Mesothelial cell of epicardium (in vitro differentiated cells): ENCODE measurements at regions not wholly inside any gene's neighbourhood (a gene's known extent, or its start where the extent isn't known, plus 50 kb on each side); places are given as distances from the start of the nearest gene placed in this dataset.
A peak's percentile ranks its signal among the peaks of the same experiment; 100 is the strongest.

ENCODE experiments used
- DNase-seq, 2 experiments: peaks; one replicate each; pipeline ENCODE4 v3.0.0; 2021; ENCODE audit warnings: low spot score in 2 of 2; ENCODE audit not compliant: unreplicated experiment in 2 of 2
- H3K27ac Mint-ChIP-seq: 2 replicates; pipeline ENCODE4 v1.8.0; 2021; ENCODE audit warnings: mixed read lengths
- H3K27me3 Mint-ChIP-seq: 2 replicates; pipeline ENCODE4 v1.8.0; 2021; ENCODE audit warnings: low read depth, mixed read lengths
- H3K36me3 Mint-ChIP-seq: 2 replicates; pipeline ENCODE4 v1.8.0; 2021; ENCODE audit warnings: mixed read lengths
- H3K4me1 Mint-ChIP-seq: 2 replicates; pipeline ENCODE4 v1.8.0; 2021; ENCODE audit warnings: mixed read lengths
- H3K4me3 Mint-ChIP-seq: 2 replicates; pipeline ENCODE4 v1.8.0; 2021; ENCODE audit warnings: mild to moderate bottlenecking, moderate library complexity, mixed read lengths
- H3K9me3 Mint-ChIP-seq: 2 replicates; pipeline ENCODE4 v1.8.0; 2021; ENCODE audit warnings: mixed read lengths
- CTCF ChIP-seq: fragments of 200-600 bp; sonication (generic); IDR thresholded peaks from one replicate; pipeline ENCODE4 v1.5.0; 2021; ENCODE audit warnings: antibody characterized with exemption; ENCODE audit not compliant: unreplicated experiment

GRCh38 chr3:24709956-24710355, 215.3 kb upstream of the THRB start:
- no peak overlapping the region for H3K27ac Mint-ChIP-seq
- DNase-seq = no peak
- TF ChIP-seq CTCF = no peak
- peaks cover 13% of the 10 kb centered on the region for H3K27me3 Mint-ChIP-seq
- H3K4me3 Mint-ChIP-seq = no peak overlapping the region
- H3K4me1 Mint-ChIP-seq = peaks cover 28% of the 10 kb centered on the region
- H3K36me3 Mint-ChIP-seq = no peaks in the 10 kb centered on the region
- H3K9me3 Mint-ChIP-seq = no peaks in the 10 kb centered on the region

GRCh38 chr3:24713516-24713915, 218.9 kb upstream of the THRB start:
- no peak overlapping the region for H3K4me3 Mint-ChIP-seq
- H3K27me3 Mint-ChIP-seq = peaks cover 11% of the 10 kb centered on the region
- no peak for DNase-seq
- peaks cover 20% of the 10 kb centered on the region for H3K4me1 Mint-ChIP-seq
- H3K27ac Mint-ChIP-seq = peak overlapping the region; percentile 48
- no peaks in the 10 kb centered on the region for H3K9me3 Mint-ChIP-seq
- H3K36me3 Mint-ChIP-seq = no peaks in the 10 kb centered on the region
- no peak for TF ChIP-seq CTCF

GRCh38 chr3:24714436-24714835, 219.8 kb upstream of the THRB start:
- H3K36me3 Mint-ChIP-seq = no peaks in the 10 kb centered on the region
- no peak for DNase-seq
- peaks cover 8% of the 10 kb centered on the region for H3K27me3 Mint-ChIP-seq
- peaks cover 20% of the 10 kb centered on the region for H3K4me1 Mint-ChIP-seq
- no peak overlapping the region for H3K4me3 Mint-ChIP-seq
- no peak overlapping the region for H3K27ac Mint-ChIP-seq
- H3K9me3 Mint-ChIP-seq = no peaks in the 10 kb centered on the region
- no peak for TF ChIP-seq CTCF

- Mint-ChIP-seq H3K36me3 (no peaks in the 10 kb centered on the region), H3K4me3 (no peak overlapping the region), H3K27me3 (peaks cover 3% of the 10 kb centered on the region), H3K27ac (no peak overlapping the region), H3K4me1 (peaks cover 20% of the 10 kb centered on the region), H3K9me3 (no peaks in the 10 kb centered on the region)
- TF ChIP-seq CTCF = no peak
- DNase-seq = no peak
Observed at GRCh38 chr3:24715171-24715792, 220.6 kb upstream of the THRB start.

GRCh38 chr3:24722087-24722486, 227.4 kb upstream of the THRB start:
- no peak overlapping the region for H3K4me3 Mint-ChIP-seq
- H3K9me3 Mint-ChIP-seq = no peaks in the 10 kb centered on the region
- H3K4me1 Mint-ChIP-seq = peaks cover 11% of the 10 kb centered on the region

More at GRCh38 chr3:24722087-24722486, 227.4 kb upstream of the THRB start:
- Mint-ChIP-seq H3K27me3 (no peaks in the 10 kb centered on the region), H3K27ac (no peak overlapping the region), H3K36me3 (no peaks in the 10 kb centered on the region)
- no peak for TF ChIP-seq CTCF
- DNase-seq = no peak
